ENCODE measurements at regions not wholly inside any gene's neighbourhood (a gene's known extent, or its start where the extent isn't known, plus 50 kb on each side); places are given as distances from the start of the nearest gene placed in this dataset.
"Not testable (repeated sequence)": the region's sequence is repeated elsewhere in the genome, so short reads cannot be mapped to it uniquely, and the experiment has no call there.

DNA sequence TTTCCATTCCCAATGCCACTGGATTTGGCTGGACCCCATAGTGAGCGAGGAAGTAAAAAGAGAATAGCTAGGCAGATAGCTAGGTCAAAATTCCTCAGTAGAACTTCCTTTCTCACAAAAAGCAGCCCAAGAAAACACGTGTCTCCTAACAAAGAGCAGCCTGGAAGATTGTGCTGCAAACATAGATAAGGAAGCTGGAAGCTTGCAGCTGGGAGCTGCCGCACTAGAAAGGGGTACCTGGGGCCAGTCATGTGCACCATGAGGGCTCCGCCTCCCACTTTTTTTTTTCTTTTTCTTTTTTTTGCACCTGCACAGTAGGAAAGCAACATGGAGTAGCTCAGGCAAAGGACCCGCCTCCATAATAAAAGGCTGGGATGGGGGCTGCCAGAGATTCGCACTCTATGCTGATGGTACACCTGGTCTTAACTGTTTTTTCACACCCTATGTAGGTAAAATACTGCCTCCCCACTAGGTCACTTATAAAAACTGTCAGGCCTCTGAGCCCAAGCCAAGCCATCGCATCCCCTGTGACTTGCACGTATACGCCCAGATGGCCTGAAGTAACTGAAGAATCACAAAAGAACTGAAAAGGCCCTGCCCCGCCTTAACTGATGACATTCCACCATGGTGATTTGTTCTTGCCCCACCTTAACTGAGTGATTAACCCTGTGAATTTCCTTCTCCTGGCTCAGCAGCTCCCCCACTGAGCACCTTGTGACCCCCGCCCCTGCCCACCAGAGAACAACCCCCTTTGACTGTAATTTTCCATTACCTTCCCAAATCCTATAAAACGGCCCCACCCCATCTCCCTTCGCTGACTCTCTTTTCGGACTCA lies 521.6 kb downstream of the IRS2 start:
- in situ Hi-C loops (cut with MboI; ENCODE audit: low sequenced_read_pairs), result not testable (repeated sequence)

DNA sequence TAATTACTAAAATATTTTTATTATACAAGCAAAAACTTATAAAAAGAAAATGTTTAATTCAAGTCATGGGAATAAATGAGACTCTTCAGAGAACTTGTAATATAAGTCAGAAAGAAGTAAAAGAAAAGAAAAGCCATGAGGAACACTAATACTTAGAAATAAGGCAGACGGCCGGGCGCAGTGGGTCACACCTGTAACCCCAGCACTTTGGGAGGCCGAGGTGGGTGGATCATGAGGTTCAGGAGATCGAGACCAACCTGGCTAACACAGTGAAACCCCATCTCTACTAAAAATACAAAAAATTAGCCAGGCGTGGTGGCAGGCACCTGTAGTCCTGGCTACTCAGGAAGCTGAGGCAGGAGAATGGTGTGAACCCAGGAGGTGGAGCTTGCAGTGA lies 528.6 kb downstream of the IRS2 start:
- in situ Hi-C loops (cut with MboI; ENCODE audit: low sequenced_read_pairs), result not testable (repeated sequence)

Measured in HL-60/S4 (cell line).